C4-2B (cell line): ENCODE measurements at regions not wholly inside any gene's neighbourhood (a gene's known extent, or its start where the extent isn't known, plus 50 kb on each side); places are given as distances from the start of the nearest gene placed in this dataset.

Experiments used
- CTCF ChIP-seq: fragments of 450-650 bp; conservative IDR thresholded peaks from 2 replicates; pipeline ENCODE4 v1.5.1; 2017; ENCODE audit warnings: mild to moderate bottlenecking
- ZFX ChIP-seq: fragments of 450-650 bp; IDR thresholded peaks from 2 replicates; pipeline ENCODE4 v1.6.1; 2017

- TF ChIP-seq CTCF (no peak), ZFX (no peak)
These were observed 289.5 kb upstream of the FAT3 start for GRCh38 chr11:91935120-91935519.
